Muscle layer of duodenum (tissue), 2 donors: ENCODE measurements at regions not wholly inside any gene's neighbourhood (a gene's known extent, or its start where the extent isn't known, plus 50 kb on each side); places are given as distances from the start of the nearest gene placed in this dataset.

Experiments
- H3K27ac ChIP-seq: one replicate; pipeline ENCODE4 v1.7.0; 2013; ENCODE audit warnings: mild to moderate bottlenecking, low read length
- H3K27me3 ChIP-seq: one replicate; pipeline ENCODE4 v1.7.0; 2013; ENCODE audit warnings: low read depth, mild to moderate bottlenecking, control low read depth, low read length
- H3K36me3 ChIP-seq, 2 donors: one replicate each; pipeline ENCODE4 v1.7.0; 2013; ENCODE audit warnings: low read length in 2 of 2, control low read depth in 1 of 2, mild to moderate bottlenecking in 1 of 2; ENCODE audit not compliant: insufficient read depth in 2 of 2, control insufficient read depth in 1 of 2
- H3K4me1 ChIP-seq, 2 donors: one replicate each; pipeline ENCODE4 v1.7.0; 2013; ENCODE audit warnings: low read length in 2 of 2, mild to moderate bottlenecking in 2 of 2, control low read depth in 1 of 2, moderate library complexity in 1 of 2; ENCODE audit not compliant: insufficient read depth in 2 of 2, control insufficient read depth in 1 of 2
- H3K4me3 ChIP-seq, 2 donors: one replicate each; pipeline ENCODE4 v1.7.0; 2013; ENCODE audit warnings: low read length in 2 of 2, low read depth in 1 of 2, mild to moderate bottlenecking in 1 of 2
- H3K9me3 ChIP-seq, 2 donors: one replicate each; pipeline ENCODE4 v1.7.0; 2013; ENCODE audit warnings: low read length in 2 of 2, control low read depth in 1 of 2, mild to moderate bottlenecking in 1 of 2; ENCODE audit not compliant: control insufficient read depth in 1 of 2
- donor health status: healthy.

DNA sequence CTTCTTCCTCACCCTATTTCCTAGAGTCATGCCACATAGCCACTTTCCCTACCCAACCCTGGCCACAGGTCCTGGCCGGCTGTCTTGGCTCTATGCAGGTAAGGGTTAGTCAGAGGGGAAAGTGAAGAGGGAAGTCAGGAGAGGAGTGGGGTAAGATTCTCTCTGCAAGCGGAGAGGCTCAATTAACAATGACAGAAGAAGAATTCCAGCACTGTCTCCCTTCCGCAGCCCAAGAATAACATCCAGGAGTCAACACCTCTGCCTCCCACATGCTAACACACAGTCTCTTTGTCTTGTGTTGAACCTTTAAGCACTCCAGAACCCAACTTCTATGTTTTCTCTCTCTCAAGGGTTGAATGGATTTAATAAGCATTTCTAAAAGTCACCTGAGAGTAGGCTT, 235.1 kb upstream of the ANKRD55 start:
- H3K36me3 ChIP-seq = no peaks in the 10 kb centered on the region
- H3K27ac ChIP-seq = no peak overlapping the region
- no peaks in the 10 kb centered on the region for H3K27me3 ChIP-seq
- H3K9me3 ChIP-seq = no peaks in the 10 kb centered on the region
- H3K4me1 ChIP-seq = no peaks in the 10 kb centered on the region
- no peak overlapping the region for H3K4me3 ChIP-seq

DNA sequence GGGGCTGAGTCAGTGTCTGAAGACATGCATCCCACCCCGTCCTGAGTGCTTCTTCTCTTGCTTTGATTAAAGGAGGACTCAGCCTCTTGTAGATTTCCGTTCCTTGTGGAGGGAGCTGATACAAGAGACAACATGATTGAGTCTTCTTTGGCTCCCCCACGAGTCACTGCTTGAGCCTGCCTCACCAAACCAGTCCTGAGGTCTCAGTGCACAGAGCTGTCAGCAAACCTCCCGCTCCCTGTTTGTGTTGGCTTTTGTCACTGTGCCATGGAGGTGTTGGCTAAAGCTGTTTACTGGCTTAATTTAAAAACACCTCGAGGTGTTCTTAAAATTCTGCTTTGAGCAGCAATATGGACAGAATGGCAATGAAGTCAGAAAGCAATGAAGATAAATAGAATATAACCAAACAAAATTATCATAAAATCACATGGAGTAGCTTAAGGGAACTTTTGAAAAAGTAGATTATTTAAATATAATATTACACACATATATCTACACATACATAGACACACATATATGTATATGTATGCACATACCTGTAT, 234.1 kb upstream of the ANKRD55 start:
- no peaks in the 10 kb centered on the region for H3K4me1 ChIP-seq
- H3K4me3 ChIP-seq = no peak overlapping the region
- no peaks in the 10 kb centered on the region for H3K27me3 ChIP-seq
- no peak overlapping the region for H3K27ac ChIP-seq
- no peaks in the 10 kb centered on the region for H3K9me3 ChIP-seq
- H3K36me3 ChIP-seq = no peaks in the 10 kb centered on the region

- Histone ChIP-seq H3K27me3 (no peaks in the 10 kb centered on the region), H3K36me3 (no peaks in the 10 kb centered on the region), H3K4me1 (no peaks in the 10 kb centered on the region), H3K4me3 (no peak overlapping the region), H3K27ac (no peak overlapping the region), H3K9me3 (no peaks in the 10 kb centered on the region)
Measured at GRCh38 chr5:56466136-56466816, 233.1 kb upstream of the ANKRD55 start.

GRCh38 chr5:56465769-56466135, 232.6 kb upstream of the ANKRD55 start:
- no peaks in the 10 kb centered on the region for H3K9me3 ChIP-seq
- H3K27me3 ChIP-seq = no peaks in the 10 kb centered on the region
- no peak overlapping the region for H3K4me3 ChIP-seq
- H3K4me1 ChIP-seq = no peaks in the 10 kb centered on the region
- no peaks in the 10 kb centered on the region for H3K36me3 ChIP-seq
- no peak overlapping the region for H3K27ac ChIP-seq

DNA sequence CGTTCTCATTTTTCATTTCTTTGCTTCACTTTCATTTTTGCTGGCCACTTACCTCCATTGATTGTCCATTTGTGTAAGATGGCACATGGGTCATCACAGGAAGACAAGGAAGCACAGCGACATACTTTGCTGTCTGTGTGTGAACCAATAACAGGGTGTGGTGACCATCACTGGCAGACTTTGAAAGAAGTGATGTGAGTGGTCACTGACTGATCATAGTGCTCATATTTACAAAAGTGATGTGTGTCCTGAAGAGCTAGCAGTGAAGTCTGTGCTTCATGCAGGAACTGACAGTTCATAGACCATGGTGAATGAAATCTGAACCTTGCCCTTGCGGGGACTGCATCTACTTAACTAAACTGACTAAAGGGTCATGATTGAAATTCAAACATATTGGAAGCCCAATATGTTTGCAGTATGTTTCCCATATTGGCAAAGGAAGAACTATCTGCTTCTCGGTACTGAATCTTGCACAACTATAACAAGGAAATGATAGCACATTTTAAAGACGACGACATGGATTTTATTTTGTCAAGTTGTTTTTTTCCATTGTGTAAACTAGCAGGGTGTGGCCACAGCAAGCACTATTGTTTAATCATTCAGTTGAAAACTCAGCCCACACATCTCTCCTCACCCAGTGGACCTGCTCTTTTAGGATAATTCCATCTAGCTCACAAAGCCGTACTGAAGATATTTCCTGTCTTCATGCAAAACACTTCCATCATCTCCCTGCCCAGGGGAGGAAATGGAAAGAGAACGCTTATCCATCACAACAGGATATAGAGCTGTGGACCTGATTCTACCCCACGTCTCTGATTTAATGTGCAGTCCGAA, 232.0 kb upstream of the ANKRD55 start:
- Histone ChIP-seq H3K36me3 (no peaks in the 10 kb centered on the region), H3K9me3 (no peaks in the 10 kb centered on the region), H3K4me1 (no peaks in the 10 kb centered on the region), H3K27ac (no peak overlapping the region), H3K27me3 (no peaks in the 10 kb centered on the region), H3K4me3 (no peak overlapping the region)

GRCh38 chr5:56463944-56464571, 230.9 kb upstream of the ANKRD55 start:
- Histone ChIP-seq H3K9me3 (no peaks in the 10 kb centered on the region), H3K4me3 (no peak overlapping the region), H3K27ac (no peak overlapping the region), H3K27me3 (no peaks in the 10 kb centered on the region), H3K4me1 (no peaks in the 10 kb centered on the region), H3K36me3 (no peaks in the 10 kb centered on the region)

DNA sequence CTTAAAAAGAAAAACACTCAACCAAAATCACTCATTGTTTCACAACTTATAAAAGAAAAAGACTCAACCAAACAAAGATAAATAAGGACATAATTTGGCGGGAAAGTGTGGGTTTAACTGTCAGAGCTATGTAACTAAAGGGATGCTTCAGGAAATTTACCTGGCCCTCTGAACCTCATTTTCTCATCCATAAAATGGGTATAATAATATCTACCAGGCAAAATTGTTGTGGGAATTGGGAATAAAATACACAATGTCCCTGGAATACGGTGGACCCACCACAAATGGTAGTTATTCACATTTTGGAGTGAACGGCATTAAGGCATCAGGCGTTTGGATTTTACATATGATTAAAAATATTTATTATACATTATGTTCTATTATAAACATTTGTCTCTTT, 228.5 kb upstream of the ANKRD55 start:
- no peaks in the 10 kb centered on the region for H3K4me1 ChIP-seq

GRCh38 chr5:56460681-56461191, 227.6 kb upstream of the ANKRD55 start:
- H3K27ac ChIP-seq = no peak overlapping the region
- no peaks in the 10 kb centered on the region for H3K9me3 ChIP-seq
- H3K27me3 ChIP-seq = no peaks in the 10 kb centered on the region
- no peaks in the 10 kb centered on the region for H3K36me3 ChIP-seq
- H3K4me1 ChIP-seq = no peaks in the 10 kb centered on the region
- no peak overlapping the region for H3K4me3 ChIP-seq

More for the DNA sequence above, 228.5 kb upstream of the ANKRD55 start:
- Histone ChIP-seq H3K27me3 (no peaks in the 10 kb centered on the region), H3K9me3 (no peaks in the 10 kb centered on the region), H3K4me3 (no peak overlapping the region), H3K27ac (no peak overlapping the region), H3K36me3 (no peaks in the 10 kb centered on the region)

DNA sequence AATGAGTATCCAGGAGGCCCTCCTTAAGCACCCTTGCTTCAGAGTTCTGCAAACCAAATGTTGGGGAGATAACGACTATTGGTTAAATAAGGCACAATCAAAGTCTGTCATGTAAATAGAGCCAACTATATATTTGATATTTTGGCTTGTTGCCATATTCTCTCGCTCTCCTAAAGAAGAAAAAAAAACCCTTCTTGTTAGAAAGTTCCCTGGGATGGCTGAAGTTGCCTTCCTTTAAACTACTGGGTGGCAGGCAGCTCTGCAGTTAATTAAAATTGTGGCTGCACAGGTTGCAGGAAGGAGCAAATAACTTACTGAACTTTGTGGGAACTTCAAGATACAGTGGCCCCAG, 227.0 kb upstream of the ANKRD55 start:
- Histone ChIP-seq H3K9me3 (no peaks in the 10 kb centered on the region), H3K4me3 (no peak overlapping the region), H3K4me1 (no peaks in the 10 kb centered on the region), H3K27me3 (no peaks in the 10 kb centered on the region), H3K27ac (no peak overlapping the region), H3K36me3 (no peaks in the 10 kb centered on the region)

DNA sequence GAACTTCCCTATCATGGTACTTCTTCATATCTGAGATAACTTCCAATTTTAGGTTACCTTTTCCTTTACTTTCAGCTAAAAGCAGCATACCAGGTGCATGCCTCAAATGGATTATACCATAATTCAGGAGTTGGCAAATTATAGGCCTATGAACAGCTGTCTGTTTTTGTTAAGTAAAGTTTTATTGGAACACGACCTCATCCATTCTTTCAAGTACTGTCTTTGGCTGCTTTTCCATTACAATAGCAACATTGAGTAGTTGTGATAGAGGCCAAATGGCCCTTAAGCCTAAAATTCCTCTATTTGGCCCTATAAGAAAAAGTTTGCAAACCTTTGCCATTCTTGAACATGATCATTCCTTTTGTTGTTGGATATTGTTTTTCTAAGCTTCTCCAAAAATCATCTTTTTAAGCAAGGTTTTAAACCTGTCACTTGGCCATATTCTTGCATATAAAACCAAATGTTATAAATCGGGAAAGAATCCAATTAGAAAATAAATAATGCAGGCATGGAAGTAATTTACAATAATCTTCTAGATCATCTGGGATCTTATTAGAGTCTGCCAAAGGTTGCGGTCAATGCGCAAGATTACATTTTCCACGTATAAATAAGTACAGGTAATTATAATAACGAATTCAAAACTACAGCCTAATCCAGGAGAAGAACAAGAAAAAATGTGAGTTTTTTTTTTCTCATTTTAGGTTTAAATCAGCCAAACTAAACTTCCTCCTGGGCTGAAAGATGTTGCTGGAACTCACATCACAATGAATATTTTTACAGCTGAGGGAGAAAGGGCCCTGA, 226.5 kb upstream of the ANKRD55 start:
- Histone ChIP-seq H3K36me3 (no peaks in the 10 kb centered on the region), H3K27ac (no peak overlapping the region), H3K27me3 (no peaks in the 10 kb centered on the region), H3K4me3 (no peak overlapping the region), H3K9me3 (no peaks in the 10 kb centered on the region), H3K4me1 (no peaks in the 10 kb centered on the region)
